Activated gamma-delta T cell treated with Interleukin-2 at 50 U/mL for 16 hours (primary cell): ENCODE measurements at regions not wholly inside any gene's neighbourhood (a gene's known extent, or its start where the extent isn't known, plus 50 kb on each side); places are given as distances from the start of the nearest gene placed in this dataset.

Experiments used
- DNase-seq: peaks from one replicate; pipeline ENCODE4 v3.0.0-alpha.2; 2020

- no peak for DNase-seq
These were observed 227.5 kb upstream of the LYPLAL1 start for GRCh38 chr1:218946147-218946546.

GRCh38 chr1:218948446-218948845 is 225.2 kb upstream of the LYPLAL1 start:
- DNase-seq: no peak

GRCh38 chr1:218953386-218953785 is 220.3 kb upstream of the LYPLAL1 start:
- no peak for DNase-seq

- no peak for DNase-seq
These were observed 215.7 kb upstream of the LYPLAL1 start for GRCh38 chr1:218957971-218958370.

- DNase-seq: no peak
These were observed 213.9 kb upstream of the LYPLAL1 start for GRCh38 chr1:218959784-218960183.

GRCh38 chr1:218964471-218965185 is 209.1 kb upstream of the LYPLAL1 start:
- DNase-seq: no peak

GRCh38 chr1:218965821-218966220 is 207.9 kb upstream of the LYPLAL1 start:
- DNase-seq: no peak

- DNase-seq: no peak
These were observed 206.4 kb upstream of the LYPLAL1 start for GRCh38 chr1:218967254-218967653.

- DNase-seq: no peak
These were observed 205.8 kb upstream of the LYPLAL1 start for GRCh38 chr1:218967836-218968235.

GRCh38 chr1:218969006-218969405 is 204.7 kb upstream of the LYPLAL1 start:
- DNase-seq: no peak

GRCh38 chr1:218970397-218970990 is 203.2 kb upstream of the LYPLAL1 start:
- DNase-seq: no peak

GRCh38 chr1:218971156-218971555 is 202.5 kb upstream of the LYPLAL1 start:
- DNase-seq: no peak

- DNase-seq: no peak
These were observed 192.8 kb upstream of the LYPLAL1 start for GRCh38 chr1:218980881-218981280.

- DNase-seq: no peak
These were observed 191.2 kb upstream of the LYPLAL1 start for GRCh38 chr1:218982482-218982881.

- no peak for DNase-seq
These were observed 190.2 kb upstream of the LYPLAL1 start for GRCh38 chr1:218983433-218983832.

- DNase-seq: no peak
These were observed 189.8 kb upstream of the LYPLAL1 start for GRCh38 chr1:218983848-218984247.

- DNase-seq: no peak
These were observed 188.2 kb upstream of the LYPLAL1 start for GRCh38 chr1:218985424-218985984.

GRCh38 chr1:218986816-218987215 is 186.9 kb upstream of the LYPLAL1 start:
- DNase-seq: no peak

- DNase-seq: no peak
These were observed 183.7 kb upstream of the LYPLAL1 start for GRCh38 chr1:218990019-218990418.

GRCh38 chr1:218991089-218991488 is 182.6 kb upstream of the LYPLAL1 start:
- no peak for DNase-seq

GRCh38 chr1:218994615-218995014 is 179.1 kb upstream of the LYPLAL1 start:
- DNase-seq: no peak

GRCh38 chr1:218995091-218995665 is 178.5 kb upstream of the LYPLAL1 start:
- DNase-seq: no peak

GRCh38 chr1:218996362-218996761 is 177.3 kb upstream of the LYPLAL1 start:
- no peak for DNase-seq

GRCh38 chr1:219000005-219000404 is 173.7 kb upstream of the LYPLAL1 start:
- DNase-seq: no peak
